ENCODE measurements at regions not wholly inside any gene's neighbourhood (a gene's known extent, or its start where the extent isn't known, plus 50 kb on each side); places are given as distances from the start of the nearest gene placed in this dataset.

- FAIRE-seq (no peak), ATAC-seq (no peak), DNase-seq (ENCODE audit: low read depth in 1 of 2, low spot score in 1 of 2) (no peak)
- CTCF ChIA-PET: no interaction called here
- Histone ChIP-seq H3K4me1 (no peaks in the 10 kb centered on the region), H3K4me2 (no peak overlapping the region), H3K4me3 (no peak overlapping the region), H3K27ac (no peak overlapping the region), H3K9me3 (no peaks in the 10 kb centered on the region)
- POLR2A ChIA-PET: no interaction called here
- TF ChIP-seq BHLHE40 (IDR thresholded peaks at IDR 0.05; ENCODE audit: low read depth, low read length): no peak
- TF ChIP-seq RNF2 (IDR thresholded peaks at IDR 0.05; ENCODE audit: borderline replicate concordance, low read depth): no peak
- TF ChIP-seq CBX8 (IDR thresholded peaks at IDR 0.05): no peak
- no peak for TF ChIP-seq E2F6 (IDR thresholded peaks at IDR 0.05; ENCODE audit: borderline replicate concordance, low read depth)
- no peak for TF ChIP-seq MAZ (IDR thresholded peaks at IDR 0.05; ENCODE audit: borderline replicate concordance, low read depth, low read length)
- no peak for TF ChIP-seq ELK1 (IDR thresholded peaks at IDR 0.05; ENCODE audit: low read depth, low read length)
- no peak for TF ChIP-seq CTCF (IDR thresholded peaks at IDR 0.05)
- TF ChIP-seq POLR2AphosphoS2 (conservative IDR thresholded peaks at IDR 0.05; ENCODE audit: low read length): no peak
- no peak for TF ChIP-seq EHMT2 (IDR thresholded peaks at IDR 0.05; ENCODE audit: low read depth)
- WGBS (ENCODE audit: missing lambda C conversion rate): 37% methylated on average over 7 of the region's 7 CpGs
These were observed 320.4 kb upstream of the CCNH start for GRCh38 chr5:87732875-87733768.

- no peak for FAIRE-seq
These were observed 317.1 kb upstream of the CCNH start for GRCh38 chr5:87729781-87730180.

GRCh38 chr5:87722286-87722685 lies 309.6 kb upstream of the CCNH start:
- Histone ChIP-seq H3K27ac (no peak overlapping the region), H3K4me2 (no peak overlapping the region), H3K9me3 (no peaks in the 10 kb centered on the region), H3K4me1 (no peaks in the 10 kb centered on the region), H3K4me3 (no peak overlapping the region)
- ChIA-PET POLR2A (no interaction called here), CTCF (no interaction called here)
- 10% methylated on average over 3 of the region's 3 CpGs for WGBS (ENCODE audit: missing lambda C conversion rate)
- no peak for ATAC-seq
- DNase-seq (ENCODE audit: low read depth in 1 of 2, low spot score in 1 of 2): no peak
- no peak for FAIRE-seq
- TF ChIP-seq MAFK (IDR thresholded peaks at IDR 0.05; ENCODE audit: partially characterized antibody) (no peak), TP53 (CRISPR knock-in tag; IDR thresholded peaks at IDR 0.05) (no peak), ZFP36 (IDR thresholded peaks at IDR 0.05; ENCODE audit: borderline replicate concordance, partially characterized antibody) (no peak), BCL3 (IDR thresholded peaks at IDR 0.05) (no peak), USF2 (IDR thresholded peaks at IDR 0.05) (no peak), CHD2 (IDR thresholded peaks at IDR 0.05; ENCODE audit: low read length, partially characterized antibody) (no peak), POLR2AphosphoS2 (conservative IDR thresholded peaks at IDR 0.05; ENCODE audit: low read length) (no peak), NPAS2 (CRISPR knock-in tag; IDR thresholded peaks at IDR 0.05; ENCODE audit: borderline replicate concordance) (no peak), ZSCAN20 (CRISPR knock-in tag; IDR thresholded peaks at IDR 0.05) (no peak), PHF8 (IDR thresholded peaks at IDR 0.05; ENCODE audit: borderline replicate concordance, low read depth) (no peak), ESRRA (IDR thresholded peaks at IDR 0.05; ENCODE audit: borderline replicate concordance, low read length) (no peak), TFCP2L1 (CRISPR knock-in tag; IDR thresholded peaks at IDR 0.05) (no peak), EHF (CRISPR knock-in tag; IDR thresholded peaks at IDR 0.05) (no peak), NR3C1 (IDR thresholded peaks at IDR 0.05) (no peak), SREBF2 (IDR thresholded peaks at IDR 0.05) (no peak), HMGXB4 (CRISPR knock-in tag; IDR thresholded peaks at IDR 0.05; ENCODE audit: borderline replicate concordance) (no peak), EP300 (IDR thresholded peaks at IDR 0.05) (no peak), HEYL (CRISPR knock-in tag; IDR thresholded peaks at IDR 0.05) (no peak)

More at GRCh38 chr5:87729781-87730180, 317.1 kb upstream of the CCNH start:
- Histone ChIP-seq H3K9me3 (no peaks in the 10 kb centered on the region), H3K27ac (no peak overlapping the region), H3K4me1 (no peaks in the 10 kb centered on the region), H3K4me3 (no peak overlapping the region), H3K4me2 (no peak overlapping the region)
- CTCF ChIA-PET: interaction anchor here (1.5 kb wide), 1 partner anchor 961 kb away, joined by 3 read pairs; no protein-coding TSS in a partner anchor
- TF ChIP-seq MAZ (IDR thresholded peaks at IDR 0.05; ENCODE audit: borderline replicate concordance, low read depth, low read length): no peak
- POLR2A ChIA-PET: no interaction called here
- ATAC-seq (no peak), DNase-seq (ENCODE audit: low read depth in 1 of 2, low spot score in 1 of 2) (no peak)
